AG04450 (cell line): ENCODE measurements at regions not wholly inside any gene's neighbourhood (a gene's known extent, or its start where the extent isn't known, plus 50 kb on each side); places are given as distances from the start of the nearest gene placed in this dataset. TPM values are rescaled to one million over a fixed set of nuclear protein-coding genes. Genes with fewer than 3 reads are reported as not detected.

Experiments used
- CTCF ChIA-PET: fragments of 300-600, 350-600 bp; formaldehyde crosslinking; extraction: SDS; loops from one replicate; lab custom pipeline; 2022; ENCODE audit warnings: antibody characterized with exemption, inconsistent platforms; lab: Charles Lee
- POLR2A ChIA-PET: fragments of 350-600 bp; formaldehyde crosslinking; extraction: SDS; loops from one replicate; lab custom pipeline; 2021; ENCODE audit warnings: antibody characterized with exemption, inconsistent platforms; lab: Yijun Ruan, JAX
- DNase-seq: peaks from one replicate; pipeline ENCODE4 v3.0.0-alpha.2; 2011; ENCODE audit warnings: low read depth, low spot score
- H3K27ac ChIP-seq: one replicate; pipeline ENCODE4 v1.5.1; 2012; ENCODE audit warnings: low read depth, low read length, control low read depth
- H3K27me3 ChIP-seq: one replicate; pipeline ENCODE4 v1.6.0; 2012; ENCODE audit warnings: low read length; ENCODE audit not compliant: control insufficient read depth, insufficient read depth
- H3K4me3 ChIP-seq: 2 replicates; pipeline ENCODE4 v1.5.1; 2011; ENCODE audit warnings: mild to moderate bottlenecking, low read depth, low read length, control low read depth
- H3K9me3 ChIP-seq: 2 replicates; pipeline ENCODE4 v1.5.1; 2012; ENCODE audit warnings: low read length; ENCODE audit not compliant: control insufficient read depth, insufficient read depth
- CTCF ChIP-seq: IDR thresholded peaks from 2 replicates; pipeline ENCODE4 v1.5.1; 2011; ENCODE audit warnings: low read depth, low read length, control low read depth, inconsistent platforms
- small RNA-seq: library from RNA; depleted of rRNA; stranded (forward); fragments of <200 nt; gene quantifications from one replicate; pipeline ENCODE3, GENCODE V24; 2012; ENCODE audit warnings: low read depth; ENCODE audit not compliant: insufficient read length

- no peaks in the 10 kb centered on the region for H3K27me3 ChIP-seq
- H3K4me3 ChIP-seq, result no peak overlapping the region
- TF ChIP-seq CTCF, result no peak
- CTCF ChIA-PET, result no interaction called here
- no peak for DNase-seq
- no peaks in the 10 kb centered on the region for H3K9me3 ChIP-seq
- POLR2A ChIA-PET, result no interaction called here
- no peak overlapping the region for H3K27ac ChIP-seq
Measured at GRCh38 chr11:87391496-87391895, 353.8 kb downstream of the TMEM135 start.

- no peaks in the 10 kb centered on the region for H3K9me3 ChIP-seq
- TF ChIP-seq CTCF, result no peak
- no peaks in the 10 kb centered on the region for H3K27me3 ChIP-seq
- no peak overlapping the region for H3K27ac ChIP-seq
- ChIA-PET POLR2A (no interaction called here), CTCF (no interaction called here)
- H3K4me3 ChIP-seq, result no peak overlapping the region
- DNase-seq, result no peak
Measured at GRCh38 chr11:87384078-87384729, 346.5 kb downstream of the TMEM135 start.

GRCh38 chr11:87374038-87374807, 336.5 kb downstream of the TMEM135 start:
- ChIA-PET POLR2A (no interaction called here), CTCF (no interaction called here)
- H3K9me3 ChIP-seq, result no peaks in the 10 kb centered on the region
- no peak for DNase-seq
- no peak for TF ChIP-seq CTCF
- H3K4me3 ChIP-seq, result no peak overlapping the region
- peaks cover 2% of the 10 kb centered on the region for H3K27me3 ChIP-seq
- no peak overlapping the region for H3K27ac ChIP-seq

Small RNA genes in the stretch of these regions (small RNA-seq; reads per million reads assigned to genes)
- gene AP000676.1 (not detected), gene RF00026 (not detected), gene RNU6-1135P (not detected)
